SK-N-SH treated with all-trans-retinoic acid at 6 μM for 48 hours (cell line): ENCODE measurements at regions not wholly inside any gene's neighbourhood (a gene's known extent, or its start where the extent isn't known, plus 50 kb on each side); places are given as distances from the start of the nearest gene placed in this dataset.

ENCODE experiments used
- ATAC-seq: fragments of 200-7000 bp; cut with Tn5 transposase; 3 replicates; pipeline ENCODE4 v1.9.1; 2020; ENCODE audit warnings: mild to moderate bottlenecking, moderate library complexity
- ARNTL ChIP-seq: fragments of 450-650 bp; formaldehyde crosslinking; IDR thresholded peaks from 2 replicates; pipeline ENCODE4 v1.5.0; 2020; ENCODE audit warnings: low read depth, mild to moderate bottlenecking, moderate library complexity, borderline replicate concordance
- BACH2 ChIP-seq: fragments of 250-450 bp; sonication (Bioruptor Pico); IDR thresholded peaks from 2 replicates; pipeline ENCODE4 v1.9.0; 2021; ENCODE audit warnings: mild to moderate bottlenecking, borderline replicate concordance
- CREB5 ChIP-seq: fragments of 250-450 bp; sonication (Bioruptor Pico); IDR thresholded peaks from 2 replicates; pipeline ENCODE4 v1.5.1; 2020; ENCODE audit warnings: low read depth, mild to moderate bottlenecking, moderate library complexity
- CSDC2 ChIP-seq: fragments of 250-450 bp; sonication (Bioruptor Pico); IDR thresholded peaks from 2 replicates; pipeline ENCODE4 v1.5.0; 2020; ENCODE audit warnings: mild to moderate bottlenecking, moderate library complexity
- CSRNP3 ChIP-seq: fragments of 250-450 bp; sonication (Bioruptor Pico); IDR thresholded peaks from 2 replicates; pipeline ENCODE4 v1.5.1; 2021; ENCODE audit warnings: mild to moderate bottlenecking, moderate library complexity
- ESRRG ChIP-seq: fragments of 250-450 bp; sonication (Bioruptor Pico); IDR thresholded peaks from 2 replicates; pipeline ENCODE4 v1.6.1; 2021; ENCODE audit warnings: mild to moderate bottlenecking
- ISL1 ChIP-seq: fragments of 250-450 bp; sonication (Bioruptor Pico); IDR thresholded peaks from 2 replicates; pipeline ENCODE4 v2.1.2; 2022; ENCODE audit warnings: mild to moderate bottlenecking, moderate library complexity
- OSR1 ChIP-seq: fragments of 250-450 bp; sonication (Bioruptor Pico); IDR thresholded peaks from 2 replicates; pipeline ENCODE4 v1.8.0; 2022; ENCODE audit warnings: moderate library complexity, mild to moderate bottlenecking, inconsistent platforms
- PATZ1 ChIP-seq: fragments of 250-450 bp; sonication (Bioruptor Pico); IDR thresholded peaks from 2 replicates; pipeline ENCODE4 v1.8.0; 2020; ENCODE audit warnings: mild to moderate bottlenecking, moderate library complexity, borderline replicate concordance
- PPARA ChIP-seq: fragments of 250-450 bp; sonication (Bioruptor Pico); IDR thresholded peaks from 2 replicates; pipeline ENCODE4 v1.5.0; 2020; ENCODE audit warnings: mild to moderate bottlenecking, borderline replicate concordance
- RARB ChIP-seq: fragments of 250-450 bp; sonication (Bioruptor Pico); IDR thresholded peaks from 2 replicates; pipeline ENCODE4 v1.8.0; 2021; ENCODE audit warnings: mild to moderate bottlenecking, moderate library complexity
- SNAI2 ChIP-seq: fragments of 250-450 bp; sonication (Bioruptor Pico); IDR thresholded peaks from 2 replicates; pipeline ENCODE4 v1.5.0; 2020; ENCODE audit warnings: mild to moderate bottlenecking, moderate library complexity
- TCF4 ChIP-seq: fragments of 250-450 bp; sonication (Bioruptor Pico); IDR thresholded peaks from 2 replicates; pipeline ENCODE4 v1.8.0; 2021; ENCODE audit warnings: mild to moderate bottlenecking, moderate library complexity, borderline replicate concordance
- TOX ChIP-seq: fragments of 250-450 bp; sonication (Bioruptor Pico); IDR thresholded peaks from 2 replicates; pipeline ENCODE4 v1.8.0; 2021; ENCODE audit warnings: mild to moderate bottlenecking, moderate library complexity, borderline replicate concordance
- TSHZ2 ChIP-seq: fragments of 250-450 bp; sonication (Bioruptor Pico); IDR thresholded peaks from 2 replicates; pipeline ENCODE4 v1.5.0; 2020; ENCODE audit warnings: mild to moderate bottlenecking, moderate library complexity
- ZC3H10 ChIP-seq: fragments of 250-450 bp; sonication (Bioruptor Pico); IDR thresholded peaks from 2 replicates; pipeline ENCODE4 v1.5.1; 2021; ENCODE audit warnings: mild to moderate bottlenecking, moderate library complexity
- ZFP3 ChIP-seq: fragments of 250-450 bp; sonication (Bioruptor Pico); IDR thresholded peaks from 2 replicates; pipeline ENCODE4 v1.5.0; 2020; ENCODE audit warnings: mild to moderate bottlenecking, moderate library complexity
- ZFP30 ChIP-seq: fragments of 450-650 bp; formaldehyde crosslinking; IDR thresholded peaks from 2 replicates; pipeline ENCODE4 v1.5.0; 2022; ENCODE audit warnings: mild to moderate bottlenecking, moderate library complexity
- ZNF565 ChIP-seq: fragments of 450-650 bp; formaldehyde crosslinking; conservative IDR thresholded peaks from 2 replicates; pipeline ENCODE4 v1.5.0; 2020; ENCODE audit warnings: low read depth, mild to moderate bottlenecking, moderate library complexity
- ZNF70 ChIP-seq: fragments of 450-650 bp; formaldehyde crosslinking; IDR thresholded peaks from 2 replicates; pipeline ENCODE4 v1.5.0; 2020; ENCODE audit warnings: mild to moderate bottlenecking, moderate library complexity
- ZNF8 ChIP-seq: fragments of 450-650 bp; formaldehyde crosslinking; IDR thresholded peaks from 2 replicates; pipeline ENCODE4 v1.5.0; 2020; ENCODE audit warnings: mild to moderate bottlenecking, moderate library complexity

GRCh38 chr3:87900061-87900460, 158.7 kb downstream of the CGGBP1 start:
- no peak for ATAC-seq

GRCh38 chr3:87898971-87899370, 159.8 kb downstream of the CGGBP1 start:
- TF ChIP-seq CREB5 (CRISPR knock-in tag) = no peak
- no peak for ATAC-seq

More at GRCh38 chr3:87900061-87900460, 158.7 kb downstream of the CGGBP1 start:
- TF ChIP-seq ZFP30 (CRISPR knock-in tag) = no peak
- TF ChIP-seq RARB = no peak
- TF ChIP-seq ISL1 (CRISPR knock-in tag) = no peak
- TF ChIP-seq ZNF8 = no peak
- no peak for TF ChIP-seq BACH2 (CRISPR knock-in tag)
- TF ChIP-seq CSRNP3 (CRISPR knock-in tag) = no peak
- TF ChIP-seq PATZ1 (CRISPR knock-in tag) = no peak
- TF ChIP-seq ARNTL (CRISPR knock-in tag) = no peak
- no peak for TF ChIP-seq TCF4 (CRISPR knock-in tag)
- no peak for TF ChIP-seq ESRRG (CRISPR knock-in tag)
- no peak for TF ChIP-seq TOX (CRISPR knock-in tag)
- no peak for TF ChIP-seq CREB5 (CRISPR knock-in tag)
- TF ChIP-seq ZFP3 = no peak
- TF ChIP-seq SNAI2 (CRISPR knock-in tag) = no peak

GRCh38 chr3:87895983-87896382, 162.8 kb downstream of the CGGBP1 start:
- TF ChIP-seq ZFP30 (CRISPR knock-in tag) (no peak), ZFP3 (no peak)
- TF ChIP-seq, all 23 proteins: peak for 0
- no peak for ATAC-seq

- TF ChIP-seq PPARA (CRISPR knock-in tag) (no peak), CSDC2 (CRISPR knock-in tag) (no peak), PATZ1 (CRISPR knock-in tag) (no peak), OSR1 (CRISPR knock-in tag) (no peak), SNAI2 (CRISPR knock-in tag) (no peak), BACH2 (CRISPR knock-in tag) (no peak), TCF4 (CRISPR knock-in tag) (no peak), ZFP3 (no peak), CREB5 (CRISPR knock-in tag) (no peak), ZFP30 (CRISPR knock-in tag) (no peak), ESRRG (CRISPR knock-in tag) (no peak), ZNF70 (CRISPR knock-in tag) (no peak), TSHZ2 (no peak), CSRNP3 (CRISPR knock-in tag) (no peak), ZC3H10 (CRISPR knock-in tag) (no peak), ZNF565 (CRISPR knock-in tag) (no peak)
Measured at GRCh38 chr3:87873136-87873535, 185.7 kb downstream of the CGGBP1 start.

More at GRCh38 chr3:87873136-87873535, 185.7 kb downstream of the CGGBP1 start:
- no peak for ATAC-seq
